MM.1S (cell line): ENCODE measurements at regions not wholly inside any gene's neighbourhood (a gene's known extent, or its start where the extent isn't known, plus 50 kb on each side); places are given as distances from the start of the nearest gene placed in this dataset.

Experiments used
- DNase-seq: peaks from one replicate; pipeline ENCODE4 v3.0.0-alpha.2; 2015
- H2AFZ ChIP-seq: fragments of 300-600 bp; sonication (generic); 2 replicates; pipeline ENCODE4 v1.6.0; 2016; ENCODE audit warnings: antibody characterized with exemption, low read length
- H3F3A ChIP-seq: fragments of 300-600 bp; sonication (generic); 2 replicates; pipeline ENCODE4 v1.6.1; 2016; ENCODE audit warnings: mild to moderate bottlenecking, antibody characterized with exemption, low read length, moderate library complexity, mixed read lengths; ENCODE audit not compliant: insufficient read depth
- H3K27ac ChIP-seq: fragments of 300-600 bp; sonication (generic); 2 replicates; pipeline ENCODE4 v1.5.1; 2016; ENCODE audit warnings: mild to moderate bottlenecking, low read length
- H3K27me3 ChIP-seq: fragments of 300-600 bp; sonication (generic); replicated peaks from 2 replicates; pipeline ENCODE4 v1.6.0; 2016; ENCODE audit warnings: low read length; ENCODE audit not compliant: insufficient read depth
- H3K36me3 ChIP-seq: fragments of 300-600 bp; sonication (generic); replicated peaks from 2 replicates; pipeline ENCODE4 v1.6.1; 2016; ENCODE audit warnings: mild to moderate bottlenecking, low read length, mixed read lengths; ENCODE audit not compliant: insufficient read depth
- H3K4me1 ChIP-seq: fragments of 300-600 bp; sonication (generic); 2 replicates; pipeline ENCODE4 v1.6.1; 2016; ENCODE audit warnings: low read length, mixed read lengths
- H3K4me2 ChIP-seq: fragments of 300-600 bp; sonication (generic); 2 replicates; pipeline ENCODE4 v1.6.0; 2016; ENCODE audit warnings: low read depth, low read length
- H3K4me3 ChIP-seq: fragments of 300-600 bp; sonication (generic); 2 replicates; pipeline ENCODE4 v1.5.1; 2016; ENCODE audit warnings: low read length, mixed read lengths
- H3K79me2 ChIP-seq: fragments of 300-600 bp; sonication (generic); 2 replicates; pipeline ENCODE4 v1.6.1; 2016; ENCODE audit warnings: mixed run types, low read length, mixed read lengths
- H3K9ac ChIP-seq: fragments of 300-600 bp; sonication (generic); 2 replicates; pipeline ENCODE4 v1.6.1; 2016; ENCODE audit warnings: low read length, mixed read lengths
- H3K9me2 ChIP-seq: fragments of 300-600 bp; sonication (generic); replicated peaks from 2 replicates; pipeline ENCODE4 v1.6.1; 2016; ENCODE audit warnings: mild to moderate bottlenecking, low read length, mixed read lengths; ENCODE audit not compliant: insufficient read depth
- H3K9me3 ChIP-seq: fragments of 300-600 bp; sonication (generic); replicated peaks from 2 replicates; pipeline ENCODE4 v1.6.1; 2016; ENCODE audit warnings: mild to moderate bottlenecking, low read length, mixed read lengths; ENCODE audit not compliant: insufficient read depth
- H4K20me1 ChIP-seq: fragments of 300-600 bp; sonication (generic); 2 replicates; pipeline ENCODE4 v1.6.1; 2016; ENCODE audit warnings: mild to moderate bottlenecking, low read length, moderate library complexity, mixed read lengths; ENCODE audit not compliant: insufficient read depth
- EZH2 ChIP-seq: fragments of 300-600 bp; sonication (generic); optimal IDR thresholded peaks from 2 replicates; pipeline ENCODE3; 2017; ENCODE audit warnings: low read depth, mild to moderate bottlenecking, antibody characterized with exemption, low read length, mixed read lengths
- EZH2phosphoT487 ChIP-seq: fragments of 300-600 bp; sonication (generic); IDR thresholded peaks from 2 replicates; pipeline ENCODE4 v1.6.1; 2018; ENCODE audit warnings: antibody characterized with exemption, low read length
- TF ChIP-seq, protein P1 (sequence below): fragments of 300-600 bp; sonication (generic); IDR thresholded peaks from 2 replicates; pipeline ENCODE4 v1.5.1; 2016; ENCODE audit warnings: antibody characterized with exemption, low read length, mixed read lengths

DNA sequence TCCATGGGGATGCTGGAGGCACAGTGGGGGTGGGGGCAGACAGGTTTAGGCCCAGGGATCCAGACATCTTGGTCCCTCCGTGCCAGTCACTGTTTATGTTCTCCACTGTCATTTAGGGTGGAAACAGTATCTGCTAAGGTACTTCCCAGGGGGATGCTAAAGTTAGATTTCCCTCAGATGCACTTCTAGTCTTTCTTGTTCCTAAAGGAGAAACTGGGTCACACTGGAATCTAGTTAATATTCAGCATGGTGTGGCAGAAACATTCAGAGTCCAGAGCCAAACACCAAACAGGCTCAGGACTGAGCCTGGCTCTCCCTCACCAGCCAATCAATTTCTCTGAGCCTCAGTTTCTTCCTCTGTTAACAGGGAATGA lies 83.4 kb upstream of the PLET1 start:
- H3K79me2 ChIP-seq = no peaks in the 10 kb centered on the region

DNA sequence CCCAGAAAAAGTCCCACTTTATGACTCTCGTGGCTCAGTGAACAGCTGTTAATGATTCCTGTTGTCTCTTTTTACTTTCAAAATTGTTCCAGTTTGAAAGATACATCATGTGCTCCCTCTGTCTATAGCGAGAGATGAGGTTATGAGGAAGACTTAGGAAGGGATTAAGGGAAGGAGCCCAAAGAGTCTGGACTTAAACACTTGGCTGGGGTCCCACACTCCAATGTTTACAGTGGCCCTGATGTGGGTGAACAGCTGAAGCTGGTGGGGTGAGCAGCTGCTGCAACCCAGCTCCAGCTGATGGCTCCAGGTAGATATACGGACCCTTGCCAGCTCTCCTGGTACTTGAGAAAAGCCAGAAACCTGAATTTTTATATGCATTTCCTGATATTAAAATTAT lies 84.5 kb upstream of the PLET1 start:
- no peak overlapping the region for H3K4me2 ChIP-seq
- no peak overlapping the region for H3K4me3 ChIP-seq
- H3K4me1 ChIP-seq = peaks cover 4% of the 10 kb centered on the region; the same call in 1 of the 2 replicates
- H3K36me3 ChIP-seq = no peaks in the 10 kb centered on the region
- no peaks in the 10 kb centered on the region for H3F3A ChIP-seq
- DNase-seq = no peak
- no peaks in the 10 kb centered on the region for H3K9me2 ChIP-seq
- H3K27me3 ChIP-seq = no peaks in the 10 kb centered on the region
- no peaks in the 10 kb centered on the region for H3K9me3 ChIP-seq
- TF ChIP-seq, protein P1, sequence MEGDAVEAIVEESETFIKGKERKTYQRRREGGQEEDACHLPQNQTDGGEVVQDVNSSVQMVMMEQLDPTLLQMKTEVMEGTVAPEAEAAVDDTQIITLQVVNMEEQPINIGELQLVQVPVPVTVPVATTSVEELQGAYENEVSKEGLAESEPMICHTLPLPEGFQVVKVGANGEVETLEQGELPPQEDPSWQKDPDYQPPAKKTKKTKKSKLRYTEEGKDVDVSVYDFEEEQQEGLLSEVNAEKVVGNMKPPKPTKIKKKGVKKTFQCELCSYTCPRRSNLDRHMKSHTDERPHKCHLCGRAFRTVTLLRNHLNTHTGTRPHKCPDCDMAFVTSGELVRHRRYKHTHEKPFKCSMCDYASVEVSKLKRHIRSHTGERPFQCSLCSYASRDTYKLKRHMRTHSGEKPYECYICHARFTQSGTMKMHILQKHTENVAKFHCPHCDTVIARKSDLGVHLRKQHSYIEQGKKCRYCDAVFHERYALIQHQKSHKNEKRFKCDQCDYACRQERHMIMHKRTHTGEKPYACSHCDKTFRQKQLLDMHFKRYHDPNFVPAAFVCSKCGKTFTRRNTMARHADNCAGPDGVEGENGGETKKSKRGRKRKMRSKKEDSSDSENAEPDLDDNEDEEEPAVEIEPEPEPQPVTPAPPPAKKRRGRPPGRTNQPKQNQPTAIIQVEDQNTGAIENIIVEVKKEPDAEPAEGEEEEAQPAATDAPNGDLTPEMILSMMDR = no peak
- TF ChIP-seq EZH2phosphoT487 = no peak
- no peak for TF ChIP-seq EZH2
- no peak overlapping the region for H2AFZ ChIP-seq
- H4K20me1 ChIP-seq = no peaks in the 10 kb centered on the region
- no peak overlapping the region for H3K9ac ChIP-seq
- no peaks in the 10 kb centered on the region for H3K79me2 ChIP-seq
- H3K27ac ChIP-seq = no peak overlapping the region

More for the DNA sequence above, 83.4 kb upstream of the PLET1 start:
- H3K27me3 ChIP-seq = no peaks in the 10 kb centered on the region
- H3K9me2 ChIP-seq = no peaks in the 10 kb centered on the region
- H3K9ac ChIP-seq = no peak overlapping the region
- no peaks in the 10 kb centered on the region for H3F3A ChIP-seq
- no peak for TF ChIP-seq EZH2phosphoT487
- TF ChIP-seq, protein P1 = no peak
- TF ChIP-seq EZH2 = no peak
- no peak overlapping the region for H2AFZ ChIP-seq
- DNase-seq = no peak
- H3K4me3 ChIP-seq = no peak overlapping the region
- peaks cover 4% of the 10 kb centered on the region; the same call in 1 of the 2 replicates for H3K4me1 ChIP-seq
- no peaks in the 10 kb centered on the region for H4K20me1 ChIP-seq
- H3K4me2 ChIP-seq = 0 out of 2 replicates have a peak overlapping the region, but pooled peaks have one; percentile 15
- no peaks in the 10 kb centered on the region for H3K9me3 ChIP-seq
- no peak overlapping the region for H3K27ac ChIP-seq
- no peaks in the 10 kb centered on the region for H3K36me3 ChIP-seq

DNA sequence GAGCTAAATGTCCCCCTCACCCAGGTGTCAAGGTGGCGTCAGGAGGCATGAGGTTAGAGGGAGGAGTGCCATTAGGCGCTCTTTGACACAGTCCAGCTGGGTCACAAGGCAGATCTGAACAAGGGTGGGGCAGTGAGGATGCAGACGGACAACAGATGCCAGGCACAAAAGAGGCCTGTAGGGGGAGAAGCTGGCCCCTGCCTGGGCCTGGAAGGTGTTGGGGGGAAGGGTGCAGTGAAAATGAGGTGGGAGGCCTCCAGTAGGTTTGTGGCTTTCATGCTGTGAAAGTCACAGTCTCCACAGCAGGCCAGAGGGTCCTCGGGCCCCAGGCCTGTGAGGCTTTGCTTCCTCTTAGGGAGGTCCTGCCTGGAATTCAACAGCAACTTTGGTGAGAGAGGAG lies 85.0 kb upstream of the PLET1 start:
- no peaks in the 10 kb centered on the region for H3K36me3 ChIP-seq
- peaks cover 4% of the 10 kb centered on the region; the same call in 1 of the 2 replicates for H3K4me1 ChIP-seq
- no peak for DNase-seq
- no peak overlapping the region for H3K4me3 ChIP-seq
- H3K27ac ChIP-seq = no peak overlapping the region
- no peaks in the 10 kb centered on the region for H3K79me2 ChIP-seq
- no peaks in the 10 kb centered on the region for H3F3A ChIP-seq
- no peaks in the 10 kb centered on the region for H4K20me1 ChIP-seq
- no peak overlapping the region for H3K9ac ChIP-seq
- TF ChIP-seq, protein P1 = no peak
- TF ChIP-seq EZH2 (no peak), EZH2phosphoT487 (no peak)
- H3K27me3 ChIP-seq = no peaks in the 10 kb centered on the region
- H3K9me3 ChIP-seq = no peaks in the 10 kb centered on the region
- H3K9me2 ChIP-seq = no peaks in the 10 kb centered on the region
- no peak overlapping the region for H3K4me2 ChIP-seq
- H2AFZ ChIP-seq = no peak overlapping the region

DNA sequence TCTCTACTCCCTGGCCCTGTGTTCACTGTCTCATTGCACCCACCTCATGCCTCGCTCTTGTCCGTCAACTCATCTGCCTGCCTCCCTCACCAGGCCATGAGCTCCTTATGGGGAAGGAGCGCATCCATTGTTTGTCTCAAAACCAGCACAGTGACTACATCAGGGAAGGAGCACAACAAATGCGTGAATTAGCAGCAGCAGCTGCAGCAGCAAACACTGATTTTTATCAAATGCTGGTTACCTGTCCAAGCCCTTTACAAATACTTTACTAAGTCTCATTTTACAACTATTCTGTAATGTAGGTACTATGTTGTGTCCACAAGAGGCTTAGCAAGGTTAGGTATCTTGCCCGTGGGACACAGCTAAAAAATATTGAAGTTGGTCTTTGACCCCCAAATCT lies 85.9 kb upstream of the PLET1 start:
- Histone ChIP-seq H3K9me3 (no peaks in the 10 kb centered on the region), H2AFZ (no peak overlapping the region), H3K4me1 (peaks cover 4% of the 10 kb centered on the region; the same call in 1 of the 2 replicates), H4K20me1 (no peaks in the 10 kb centered on the region), H3K27me3 (no peaks in the 10 kb centered on the region), H3K36me3 (no peaks in the 10 kb centered on the region), H3K9me2 (no peaks in the 10 kb centered on the region), H3F3A (no peaks in the 10 kb centered on the region), H3K4me2 (no peak overlapping the region), H3K9ac (no peak overlapping the region), H3K79me2 (no peaks in the 10 kb centered on the region), H3K27ac (no peak overlapping the region), H3K4me3 (no peak overlapping the region)
- DNase-seq = no peak
- no peak for TF ChIP-seq EZH2phosphoT487
- TF ChIP-seq EZH2 = no peak
- TF ChIP-seq, protein P1 = no peak
